ENCODE measurements at regions not wholly inside any gene's neighbourhood (a gene's known extent, or its start where the extent isn't known, plus 50 kb on each side); places are given as distances from the start of the nearest gene placed in this dataset.

GRCh38 chr5:167893271-167893670, 398.2 kb upstream of the WWC1 start:
- DNase-seq = no peak

DNA sequence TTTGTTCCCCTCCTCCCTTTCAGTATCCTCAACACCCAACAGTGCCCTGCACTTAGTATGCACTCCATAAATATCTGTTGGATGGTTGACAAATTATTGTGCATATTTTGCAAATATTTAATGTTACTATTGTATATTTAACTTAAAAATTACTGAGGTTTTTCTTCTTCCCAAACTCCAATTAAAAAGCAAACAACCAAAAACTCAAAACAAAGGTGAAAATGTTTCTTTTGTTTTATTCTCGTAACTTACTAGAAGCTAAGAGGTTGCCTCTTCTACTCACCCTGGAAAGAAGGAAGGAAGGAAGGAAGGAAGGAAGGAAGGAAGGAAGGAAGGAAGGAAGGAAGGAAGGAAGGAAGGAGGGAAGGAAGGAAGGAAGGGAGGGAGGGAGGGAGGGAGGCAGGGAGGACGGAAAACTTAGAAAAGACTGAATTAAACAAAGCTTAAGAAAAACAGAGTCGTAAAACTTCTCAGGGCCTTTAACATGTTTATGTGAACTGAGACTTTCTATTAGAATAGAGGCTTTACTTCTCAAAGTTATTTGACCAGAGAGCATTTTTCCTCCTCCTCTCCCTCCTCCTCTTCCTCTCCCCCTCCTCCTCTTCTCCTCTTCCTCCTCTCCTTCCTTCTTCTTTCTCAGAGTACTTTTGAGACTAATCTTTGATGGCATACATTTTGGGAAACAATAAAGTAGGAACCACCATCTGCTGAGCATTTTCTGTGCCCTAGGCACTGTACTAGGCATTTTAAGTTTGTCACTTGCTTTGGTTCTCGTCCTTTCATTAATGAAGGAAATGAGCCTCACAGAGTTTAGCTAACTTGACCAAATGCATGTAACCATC, 396.6 kb upstream of the WWC1 start:
- no peak for DNase-seq

DNA sequence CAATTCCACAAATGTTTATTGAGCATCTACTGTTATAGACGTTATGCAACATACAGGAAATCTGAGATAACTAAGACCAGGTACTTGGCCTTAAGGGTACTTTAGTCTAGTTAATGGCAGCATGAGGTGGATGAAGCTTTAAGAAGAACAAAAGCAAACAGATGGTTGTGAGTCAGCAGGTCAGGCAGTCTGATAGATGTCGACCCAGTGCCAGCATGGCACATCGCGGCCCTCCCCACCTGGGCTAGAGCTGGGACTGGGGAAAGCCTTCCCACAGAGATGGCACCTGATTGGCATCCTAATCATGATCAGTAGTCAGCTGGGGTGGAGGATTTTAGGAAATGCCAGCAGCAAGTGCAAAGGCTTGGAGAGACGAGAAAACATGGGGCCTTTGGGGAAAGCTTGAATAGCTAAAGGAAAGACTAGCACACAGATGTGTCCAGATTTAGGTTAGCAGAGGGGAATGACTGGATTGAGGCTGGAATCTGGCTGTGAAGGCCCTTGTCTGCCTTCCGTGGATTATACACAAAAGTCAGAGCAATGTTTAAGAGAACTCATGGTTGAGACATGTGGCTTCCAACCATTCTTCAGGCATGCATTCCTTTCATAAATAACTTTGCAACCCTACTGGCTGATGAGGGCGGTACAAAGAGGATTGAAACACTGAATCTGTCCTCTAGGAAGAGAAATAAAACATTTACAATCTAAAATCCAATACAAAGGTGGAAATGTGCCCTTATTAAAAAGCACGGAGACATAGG, 395.4 kb upstream of the WWC1 start:
- DNase-seq = no peak

DNA sequence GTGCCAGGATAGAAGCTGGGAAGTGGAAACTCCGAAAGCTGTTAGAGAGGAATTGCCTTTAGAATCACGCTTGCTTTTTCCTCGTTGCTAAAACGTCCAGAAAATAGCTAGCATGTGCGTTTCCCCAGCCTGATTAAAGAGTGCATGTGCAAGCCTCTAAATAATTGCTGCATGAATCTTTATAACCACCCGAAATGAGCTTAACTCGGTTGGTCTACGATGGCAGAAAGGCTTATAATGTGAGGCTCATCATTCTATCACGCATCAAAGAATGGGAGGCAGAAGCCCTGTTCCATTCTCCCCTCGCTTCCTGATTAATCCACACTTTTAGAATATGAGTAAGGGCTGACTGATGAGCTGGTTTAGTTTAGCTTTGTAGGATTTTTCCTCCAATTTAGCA, 394.6 kb upstream of the WWC1 start:
- no peak for DNase-seq

DNA sequence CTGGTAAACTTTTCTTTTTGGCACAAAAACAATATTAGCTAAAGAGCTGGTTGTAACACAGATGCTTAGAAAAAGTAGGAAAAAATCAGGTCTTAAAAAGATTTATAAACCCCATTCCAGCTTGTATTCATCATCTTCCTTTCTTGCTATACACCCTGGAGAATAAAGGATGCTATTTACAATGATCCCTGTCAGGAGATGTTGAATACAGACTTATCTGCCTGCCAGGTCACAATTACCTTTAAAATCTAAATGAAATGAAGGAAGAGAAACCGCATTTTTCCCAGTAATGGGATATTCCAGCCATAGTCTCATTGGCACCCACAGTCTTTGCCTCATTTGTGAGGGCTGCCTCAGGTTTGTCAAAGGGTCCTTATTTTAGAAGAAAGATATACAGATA, 394.1 kb upstream of the WWC1 start:
- DNase-seq = no peak

- DNase-seq = no peak
Observed at GRCh38 chr5:167898361-167899042, 392.9 kb upstream of the WWC1 start.

DNA sequence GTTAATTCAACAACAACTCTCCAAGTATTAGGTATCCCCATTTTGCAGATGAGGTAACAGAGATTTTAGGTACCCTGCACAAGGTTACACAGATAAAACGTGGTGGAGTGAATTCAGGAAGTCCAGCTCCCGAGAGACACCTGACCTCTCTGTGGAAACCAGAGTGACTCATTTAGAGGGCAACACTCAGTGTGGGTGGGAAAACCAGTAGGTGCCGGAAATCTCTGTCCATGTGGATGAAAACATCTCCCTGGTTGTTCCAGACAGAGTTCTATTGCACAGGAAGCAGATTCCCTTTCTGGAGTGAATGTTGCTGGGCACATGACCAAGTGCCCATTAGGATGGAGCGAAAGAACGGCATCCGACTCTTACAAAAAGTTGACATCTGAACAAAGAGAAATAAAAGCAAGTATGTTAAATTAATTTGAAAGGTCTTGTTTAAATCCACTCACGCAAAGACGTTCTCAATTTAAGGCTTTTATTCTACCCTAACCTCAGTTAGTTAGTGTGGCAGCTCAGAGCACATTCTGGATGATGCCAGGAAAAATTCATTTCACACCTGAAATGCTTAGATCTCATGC, 391.9 kb upstream of the WWC1 start:
- DNase-seq = no peak

DNA sequence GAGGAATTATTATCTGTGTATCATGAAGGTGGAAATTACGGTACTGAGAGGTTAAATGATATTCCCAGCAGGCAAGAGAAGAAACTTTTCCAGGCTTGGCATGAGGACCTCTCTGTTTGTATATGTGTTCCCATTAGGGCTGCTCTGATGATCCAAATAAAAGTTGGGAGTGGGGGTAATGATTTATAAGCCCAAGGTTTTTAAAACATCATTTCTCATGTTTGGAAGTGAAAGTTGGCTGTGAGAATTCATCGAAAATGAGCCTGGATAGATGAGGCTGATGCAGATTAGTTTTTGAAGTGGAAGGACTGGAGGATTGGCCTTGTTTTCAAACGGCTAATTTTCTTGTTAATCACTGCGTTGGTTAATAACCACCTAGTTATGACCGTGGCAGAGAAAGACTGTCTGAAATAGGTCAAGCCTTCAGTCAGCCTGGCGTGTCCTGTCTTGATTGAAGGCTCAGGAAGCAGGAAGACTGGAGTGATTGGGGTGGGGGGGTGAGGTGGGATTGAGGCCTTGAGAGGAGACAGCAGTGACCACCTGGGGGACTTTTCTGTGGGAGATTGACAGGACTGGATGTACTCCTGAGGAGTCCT, 391.0 kb upstream of the WWC1 start:
- DNase-seq = no peak

DNA sequence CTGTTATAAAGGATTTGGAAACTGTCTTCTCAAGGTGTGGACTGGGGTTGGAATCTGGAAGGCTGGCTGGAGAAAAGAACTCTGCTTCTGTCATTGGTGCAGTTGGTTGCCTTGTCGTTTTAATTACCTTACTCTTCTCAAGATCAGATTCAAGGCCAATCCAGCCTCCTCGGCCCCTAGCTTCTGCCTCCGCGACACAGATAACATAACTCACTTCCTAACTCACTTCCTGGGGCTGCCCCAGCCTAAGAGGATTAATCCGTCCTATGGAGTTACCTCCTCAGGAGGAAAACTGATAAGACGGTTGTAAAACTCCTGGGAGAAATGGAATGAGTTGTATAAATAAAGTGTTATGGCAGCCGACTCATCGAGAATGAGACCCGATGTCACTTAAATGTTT, 389.1 kb upstream of the WWC1 start:
- no peak for DNase-seq

DNA sequence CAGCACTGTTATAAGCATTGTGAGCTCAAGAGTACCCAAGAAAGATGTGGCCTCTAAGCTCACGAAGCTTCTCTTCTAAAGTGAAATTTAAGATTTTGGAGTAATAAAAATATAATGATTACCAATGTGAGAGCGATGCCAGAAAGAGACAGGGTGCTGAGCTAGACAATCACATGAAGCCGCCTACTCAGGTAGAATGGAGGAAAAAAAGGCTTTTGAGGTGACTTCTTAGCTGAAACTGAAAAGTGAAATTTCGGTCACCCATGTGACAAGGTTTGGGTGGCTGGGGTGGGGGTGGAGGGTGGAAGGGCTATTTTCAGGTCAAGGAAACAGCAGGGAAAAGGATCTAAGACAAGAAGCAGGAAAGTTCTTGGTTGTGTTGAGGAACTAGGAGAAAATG, 388.2 kb upstream of the WWC1 start:
- no peak for DNase-seq

DNA sequence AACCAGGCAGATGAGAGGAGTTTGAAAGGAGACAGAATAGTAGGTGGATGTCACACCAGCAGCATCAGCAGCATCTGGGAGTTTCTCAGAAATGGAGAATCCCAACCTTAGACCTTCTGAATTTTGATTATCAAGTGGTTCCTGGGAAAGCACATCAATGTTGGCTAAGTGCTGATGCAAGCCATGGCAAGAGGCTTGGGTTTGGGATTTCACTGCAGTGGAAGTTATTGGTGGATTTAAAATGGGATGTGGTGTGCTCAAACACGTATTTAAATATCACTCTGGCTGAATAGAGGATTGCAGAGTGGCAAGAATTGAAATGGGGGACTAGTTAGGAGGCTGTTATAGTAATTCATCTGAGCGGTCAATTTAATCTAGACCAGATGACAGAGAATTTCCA, 387.8 kb upstream of the WWC1 start:
- no peak for DNase-seq

GRCh38 chr5:167905919-167906853, 385.3 kb upstream of the WWC1 start:
- no peak for DNase-seq

DNA sequence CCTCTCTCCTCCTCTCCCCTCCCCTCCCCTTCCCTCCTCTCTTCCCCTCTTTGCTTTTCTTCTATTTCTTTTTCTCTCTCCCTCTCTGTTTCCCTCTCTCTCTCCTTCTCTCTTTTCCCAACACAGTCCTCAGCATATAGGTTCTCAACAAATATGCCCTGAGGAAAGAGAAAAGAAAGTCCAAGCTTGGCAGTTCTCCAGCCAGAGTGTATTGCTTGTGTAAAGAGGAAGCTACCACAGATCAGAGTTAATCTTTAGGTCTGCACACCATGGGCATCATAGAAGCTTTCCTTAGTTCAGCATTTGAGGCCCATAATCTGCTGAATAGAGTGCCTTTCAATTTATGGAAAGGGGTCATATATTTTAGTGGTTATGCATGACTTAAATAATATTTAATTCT, 382.8 kb upstream of the WWC1 start:
- no peak for DNase-seq

DNA sequence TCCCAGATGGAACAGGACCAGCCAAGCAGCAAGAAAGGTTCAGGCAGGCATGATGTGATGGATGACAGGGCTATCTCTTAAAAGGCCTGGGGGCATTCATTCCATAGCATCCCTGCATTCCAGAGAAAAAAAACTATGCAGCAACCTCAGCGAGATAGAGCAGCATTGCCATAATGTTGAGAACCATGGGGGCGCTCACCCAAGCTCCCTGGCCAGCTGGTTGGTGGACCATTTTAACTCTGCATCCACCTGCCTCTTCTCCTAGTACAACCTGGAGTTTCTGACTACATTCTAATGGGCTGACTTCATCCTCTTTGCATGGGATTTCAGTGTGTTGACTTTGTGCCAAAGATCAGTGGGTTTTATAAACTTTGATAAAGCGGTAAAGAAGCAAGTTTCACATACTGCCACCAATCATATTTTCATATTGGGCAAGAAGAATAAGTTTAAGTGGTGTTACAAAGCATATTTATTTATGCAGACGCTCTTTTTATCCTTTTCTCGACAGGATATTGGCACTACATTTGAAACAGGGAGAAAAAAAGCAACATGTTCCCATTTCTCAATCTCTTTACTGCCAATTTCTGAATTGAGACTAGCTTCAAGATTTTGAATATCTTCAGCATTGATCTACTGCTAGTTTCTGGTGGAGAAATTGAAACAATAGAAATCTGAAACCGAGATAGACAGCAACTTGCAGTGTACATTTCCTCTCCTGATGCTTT, 378.3 kb upstream of the WWC1 start:
- DNase-seq = no peak

DNA sequence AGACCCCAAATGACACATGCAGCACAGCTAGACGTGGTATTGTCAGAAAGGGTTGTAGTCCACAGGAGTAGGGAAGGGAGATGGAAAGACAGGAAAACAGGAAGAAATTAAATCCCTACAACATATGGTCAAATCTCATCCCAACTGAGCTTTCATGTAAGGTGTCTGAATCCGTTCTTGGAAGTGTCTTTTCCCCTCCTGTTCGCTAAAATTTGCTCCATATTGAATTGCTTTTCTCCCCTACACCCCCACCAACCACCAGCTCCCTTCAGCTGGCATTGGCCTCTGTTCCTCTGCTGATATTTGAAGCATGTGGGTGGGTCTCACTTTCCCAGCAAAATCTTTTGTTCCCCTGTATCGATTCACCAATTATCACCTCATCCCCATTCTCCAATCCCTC, 376.2 kb upstream of the WWC1 start:
- DNase-seq = no peak

- DNase-seq = no peak
Observed at GRCh38 chr5:167916261-167916691, 375.2 kb upstream of the WWC1 start.

DNA sequence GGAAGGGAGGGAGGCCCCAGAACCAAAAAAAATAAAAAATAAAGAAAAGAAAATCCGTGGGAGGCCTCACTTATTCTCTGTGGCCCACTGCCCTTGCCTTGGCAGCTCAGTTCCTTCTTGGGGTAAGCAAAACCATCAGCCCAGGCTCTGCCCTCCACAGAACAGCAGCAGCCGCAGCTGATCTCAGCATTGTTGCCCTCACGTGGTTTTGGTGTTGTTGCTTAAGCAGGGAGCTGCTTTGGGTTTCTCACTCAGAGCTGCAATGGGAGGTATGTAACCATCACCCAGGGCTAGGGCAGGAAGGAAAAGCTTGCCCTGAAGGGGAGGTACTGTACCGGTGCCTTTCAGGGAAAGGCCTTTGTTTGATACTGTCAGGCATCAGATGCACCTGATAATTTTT, 374.7 kb upstream of the WWC1 start:
- DNase-seq = no peak

- no peak for DNase-seq
Observed at GRCh38 chr5:167918184-167918812, 373.1 kb upstream of the WWC1 start.

- DNase-seq = no peak
Observed at GRCh38 chr5:167918813-167919483, 372.5 kb upstream of the WWC1 start.

- no peak for DNase-seq
Observed at GRCh38 chr5:167920589-167920988, 370.9 kb upstream of the WWC1 start.
